ENCODE measurements at regions not wholly inside any gene's neighbourhood (a gene's known extent, or its start where the extent isn't known, plus 50 kb on each side); places are given as distances from the start of the nearest gene placed in this dataset.

DNA sequence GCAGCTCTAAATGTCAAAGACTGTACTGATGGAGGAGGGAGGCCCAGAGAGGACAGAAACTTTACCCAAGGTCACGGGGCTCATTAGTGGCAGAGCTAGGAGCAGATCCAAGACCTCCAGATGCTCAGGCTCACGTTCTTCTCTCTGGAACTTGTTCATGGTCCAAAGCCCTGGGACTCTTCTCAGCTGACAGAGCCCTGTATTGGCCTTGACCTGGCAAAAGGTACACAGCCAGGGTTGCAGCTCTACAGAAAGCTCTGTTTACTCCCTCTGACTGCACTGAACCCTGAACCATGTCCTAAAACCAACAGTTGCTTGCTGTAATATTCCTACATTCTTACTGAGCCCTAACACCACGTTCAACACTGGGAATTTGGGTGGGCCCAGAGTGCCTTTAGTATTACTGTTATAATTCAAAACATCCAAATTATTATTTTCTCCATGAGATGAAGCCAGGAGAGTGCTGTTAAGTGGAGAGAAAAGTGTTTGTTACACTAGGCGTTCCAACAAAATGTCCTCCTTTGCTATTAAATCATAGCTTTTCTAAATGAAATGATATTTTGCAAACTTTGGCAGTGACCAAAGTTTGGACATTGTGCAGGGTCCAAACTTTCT is 602.4 kb upstream of the CLINT1 start:
- TF ChIP-seq, protein P1, sequence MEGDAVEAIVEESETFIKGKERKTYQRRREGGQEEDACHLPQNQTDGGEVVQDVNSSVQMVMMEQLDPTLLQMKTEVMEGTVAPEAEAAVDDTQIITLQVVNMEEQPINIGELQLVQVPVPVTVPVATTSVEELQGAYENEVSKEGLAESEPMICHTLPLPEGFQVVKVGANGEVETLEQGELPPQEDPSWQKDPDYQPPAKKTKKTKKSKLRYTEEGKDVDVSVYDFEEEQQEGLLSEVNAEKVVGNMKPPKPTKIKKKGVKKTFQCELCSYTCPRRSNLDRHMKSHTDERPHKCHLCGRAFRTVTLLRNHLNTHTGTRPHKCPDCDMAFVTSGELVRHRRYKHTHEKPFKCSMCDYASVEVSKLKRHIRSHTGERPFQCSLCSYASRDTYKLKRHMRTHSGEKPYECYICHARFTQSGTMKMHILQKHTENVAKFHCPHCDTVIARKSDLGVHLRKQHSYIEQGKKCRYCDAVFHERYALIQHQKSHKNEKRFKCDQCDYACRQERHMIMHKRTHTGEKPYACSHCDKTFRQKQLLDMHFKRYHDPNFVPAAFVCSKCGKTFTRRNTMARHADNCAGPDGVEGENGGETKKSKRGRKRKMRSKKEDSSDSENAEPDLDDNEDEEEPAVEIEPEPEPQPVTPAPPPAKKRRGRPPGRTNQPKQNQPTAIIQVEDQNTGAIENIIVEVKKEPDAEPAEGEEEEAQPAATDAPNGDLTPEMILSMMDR (IDR thresholded peaks at IDR 0.05; ENCODE audit: insufficient read depth, low read length, poor library complexity, severe bottlenecking): no peak
- H3K27me3 ChIP-seq (replicated peaks; ENCODE audit: control insufficient read depth, insufficient read depth, low read length): no peaks in the 10 kb centered on the region
- no peak overlapping the region for H3K4me3 ChIP-seq (replicated peaks; ENCODE audit: low read depth, low read length)
- no peaks in the 10 kb centered on the region for H3K36me3 ChIP-seq (ENCODE audit: control insufficient read depth, insufficient read depth, low read length)
- no peak for DNase-seq (ENCODE audit: extremely low read depth, insufficient read length)

GRCh38 chr5:158458086-158458485 is 599.1 kb upstream of the CLINT1 start:
- Histone ChIP-seq H3K36me3 (ENCODE audit: control insufficient read depth, insufficient read depth, low read length) (no peaks in the 10 kb centered on the region), H3K4me3 (replicated peaks; ENCODE audit: low read depth, low read length) (no peak overlapping the region), H3K27me3 (replicated peaks; ENCODE audit: control insufficient read depth, insufficient read depth, low read length) (no peaks in the 10 kb centered on the region)
- TF ChIP-seq, protein P1 (IDR thresholded peaks at IDR 0.05; ENCODE audit: insufficient read depth, low read length, poor library complexity, severe bottlenecking): no peak
- no peak for DNase-seq (ENCODE audit: extremely low read depth, insufficient read length)

GRCh38 chr5:158456756-158457155 is 597.8 kb upstream of the CLINT1 start:
- Histone ChIP-seq H3K27me3 (replicated peaks; ENCODE audit: control insufficient read depth, insufficient read depth, low read length) (0 out of 2 replicates have a peak, but pooled peaks cover 2% of the 10 kb centered on the region), H3K4me3 (replicated peaks; ENCODE audit: low read depth, low read length) (no peak overlapping the region), H3K36me3 (ENCODE audit: control insufficient read depth, insufficient read depth, low read length) (no peaks in the 10 kb centered on the region)
- peak; percentile 20 for DNase-seq (ENCODE audit: extremely low read depth, insufficient read length)
- TF ChIP-seq, protein P1 (IDR thresholded peaks at IDR 0.05; ENCODE audit: insufficient read depth, low read length, poor library complexity, severe bottlenecking): no peak

DNA sequence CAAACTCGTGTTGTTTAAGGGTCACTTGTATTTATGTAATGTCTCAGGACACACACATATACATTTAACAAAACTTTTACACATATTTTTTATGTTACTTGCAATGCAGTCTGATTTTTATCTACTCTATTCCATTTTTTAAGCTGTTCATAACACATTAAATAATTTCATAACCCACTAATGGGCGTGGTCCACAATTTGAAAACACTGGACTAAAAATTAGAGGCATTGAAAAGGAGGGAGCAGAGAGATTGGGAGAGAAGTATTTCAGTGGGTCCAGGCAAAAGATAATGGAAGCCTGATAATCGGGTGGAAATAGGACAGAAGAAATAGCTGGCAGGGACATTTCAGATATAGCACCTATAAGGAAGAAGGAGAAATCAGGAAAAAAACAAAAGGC is 597.3 kb upstream of the CLINT1 start:
- TF ChIP-seq, protein P1 (IDR thresholded peaks at IDR 0.05; ENCODE audit: insufficient read depth, low read length, poor library complexity, severe bottlenecking): no peak
- Histone ChIP-seq H3K4me3 (replicated peaks; ENCODE audit: low read depth, low read length) (no peak overlapping the region), H3K27me3 (replicated peaks; ENCODE audit: control insufficient read depth, insufficient read depth, low read length) (0 out of 2 replicates have a peak, but pooled peaks cover 2% of the 10 kb centered on the region), H3K36me3 (ENCODE audit: control insufficient read depth, insufficient read depth, low read length) (no peaks in the 10 kb centered on the region)
- DNase-seq (ENCODE audit: extremely low read depth, insufficient read length): no peak

- Histone ChIP-seq H3K4me3 (replicated peaks; ENCODE audit: low read depth, low read length) (no peak overlapping the region), H3K27me3 (replicated peaks; ENCODE audit: control insufficient read depth, insufficient read depth, low read length) (0 out of 2 replicates have a peak, but pooled peaks cover 2% of the 10 kb centered on the region), H3K36me3 (ENCODE audit: control insufficient read depth, insufficient read depth, low read length) (no peaks in the 10 kb centered on the region)
- DNase-seq (ENCODE audit: extremely low read depth, insufficient read length): no peak
- TF ChIP-seq, protein P1 (IDR thresholded peaks at IDR 0.05; ENCODE audit: insufficient read depth, low read length, poor library complexity, severe bottlenecking): no peak
These were observed 593.2 kb upstream of the CLINT1 start for GRCh38 chr5:158451993-158452672.

Data from GM06990 (cell line).